ENCODE measurements at regions not wholly inside any gene's neighbourhood (a gene's known extent, or its start where the extent isn't known, plus 50 kb on each side); places are given as distances from the start of the nearest gene placed in this dataset.

DNA sequence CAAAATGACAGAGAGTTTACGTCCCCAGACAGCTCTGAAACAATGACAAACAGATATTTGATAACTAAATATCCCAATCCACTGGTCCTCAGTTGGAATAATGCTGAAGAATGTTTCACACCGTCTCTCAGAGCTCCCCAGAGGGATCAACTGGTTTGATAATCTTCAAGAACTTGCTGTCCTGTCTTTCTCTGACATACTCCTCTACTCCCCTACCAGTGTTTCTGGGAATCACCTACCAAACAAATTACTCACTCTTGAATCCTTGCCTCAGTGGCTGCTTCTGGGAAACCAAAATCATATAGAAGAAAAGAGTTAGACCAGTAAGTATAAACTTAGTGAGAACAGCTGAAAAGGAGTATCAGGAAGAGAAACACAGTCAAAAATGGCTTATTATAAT is 469.7 kb upstream of the JAG1 start:
- DNase-seq (ENCODE audit: low read depth, low spot score), result no peak
- no peak for ATAC-seq
- Histone ChIP-seq H3K27me3 (ENCODE audit: insufficient read depth, low read length) (no peaks in the 10 kb centered on the region), H2AFZ (ENCODE audit: low read depth, low read length, poor library complexity, severe bottlenecking) (no peak overlapping the region), H3K9me2 (ENCODE audit: insufficient read depth) (no peaks in the 10 kb centered on the region), H3K36me3 (ENCODE audit: control insufficient read depth in 1 of 2, insufficient read depth in 2 of 2, low read length in 2 of 2) (no peaks in the 10 kb centered on the region), H4K20me1 (ENCODE audit: insufficient read depth) (no peaks in the 10 kb centered on the region), H3K27ac (ENCODE audit: low read depth, low read length) (no peak overlapping the region), H3K9ac (ENCODE audit: low read length) (no peak overlapping the region), H3K79me2 (ENCODE audit: insufficient read depth, low read length) (no peaks in the 10 kb centered on the region), H3K4me2 (ENCODE audit: low read length) (no peak overlapping the region), H3K4me1 (ENCODE audit: control insufficient read depth in 1 of 2, insufficient read depth in 2 of 2, low read length in 2 of 2) (no peaks in the 10 kb centered on the region), H3K9me3 (ENCODE audit: control insufficient read depth in 1 of 2, insufficient read depth in 1 of 2, low read depth in 1 of 2, low read length in 2 of 2) (no peaks in the 10 kb centered on the region), H3K4me3 (replicated peaks in 1 of 2; ENCODE audit: low read depth in 1 of 2, low read length in 2 of 2) (no peak overlapping the region)
- TF ChIP-seq FOSL1 (IDR thresholded peaks at IDR 0.05; ENCODE audit: low read depth) (no peak), SRF (IDR thresholded peaks at IDR 0.05; ENCODE audit: low read depth) (no peak), EZH2phosphoT487 (IDR thresholded peaks at IDR 0.05; ENCODE audit: borderline replicate concordance) (no peak), CEBPB (IDR thresholded peaks at IDR 0.05; ENCODE audit: low read depth) (no peak), EZH2 (IDR thresholded peaks at IDR 0.05) (no peak), POLR2AphosphoS5 (IDR thresholded peaks at IDR 0.05; ENCODE audit: low read depth, low read length) (no peak), ZNF274 (IDR thresholded peaks at IDR 0.05; ENCODE audit: low read depth, low read length) (no peak), ELF1 (IDR thresholded peaks at IDR 0.05; ENCODE audit: borderline replicate concordance, low read depth) (no peak), SIN3A (IDR thresholded peaks at IDR 0.05; ENCODE audit: low read depth) (no peak), ZBTB33 (IDR thresholded peaks at IDR 0.05; ENCODE audit: extremely low read depth, insufficient replicate concordance, low read length) (no peak), JUND (IDR thresholded peaks at IDR 0.05) (no peak), ZFX (IDR thresholded peaks at IDR 0.05) (no peak), CBX3 (IDR thresholded peaks at IDR 0.05; ENCODE audit: low read depth) (no peak), ATF3 (IDR thresholded peaks at IDR 0.05) (no peak), RAD21 (IDR thresholded peaks at IDR 0.05; ENCODE audit: low read depth) (no peak), POLR2A (IDR thresholded peaks at IDR 0.05; ENCODE audit: borderline replicate concordance, extremely low read depth, insufficient read depth, insufficient read length) (no peak), TCF7L2 (IDR thresholded peaks at IDR 0.05; ENCODE audit: borderline replicate concordance, extremely low read depth, insufficient read depth, insufficient read length) (no peak), EGR1 (IDR thresholded peaks at IDR 0.05; ENCODE audit: low read depth) (no peak)
- TF ChIP-seq, protein P1, sequence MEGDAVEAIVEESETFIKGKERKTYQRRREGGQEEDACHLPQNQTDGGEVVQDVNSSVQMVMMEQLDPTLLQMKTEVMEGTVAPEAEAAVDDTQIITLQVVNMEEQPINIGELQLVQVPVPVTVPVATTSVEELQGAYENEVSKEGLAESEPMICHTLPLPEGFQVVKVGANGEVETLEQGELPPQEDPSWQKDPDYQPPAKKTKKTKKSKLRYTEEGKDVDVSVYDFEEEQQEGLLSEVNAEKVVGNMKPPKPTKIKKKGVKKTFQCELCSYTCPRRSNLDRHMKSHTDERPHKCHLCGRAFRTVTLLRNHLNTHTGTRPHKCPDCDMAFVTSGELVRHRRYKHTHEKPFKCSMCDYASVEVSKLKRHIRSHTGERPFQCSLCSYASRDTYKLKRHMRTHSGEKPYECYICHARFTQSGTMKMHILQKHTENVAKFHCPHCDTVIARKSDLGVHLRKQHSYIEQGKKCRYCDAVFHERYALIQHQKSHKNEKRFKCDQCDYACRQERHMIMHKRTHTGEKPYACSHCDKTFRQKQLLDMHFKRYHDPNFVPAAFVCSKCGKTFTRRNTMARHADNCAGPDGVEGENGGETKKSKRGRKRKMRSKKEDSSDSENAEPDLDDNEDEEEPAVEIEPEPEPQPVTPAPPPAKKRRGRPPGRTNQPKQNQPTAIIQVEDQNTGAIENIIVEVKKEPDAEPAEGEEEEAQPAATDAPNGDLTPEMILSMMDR (IDR thresholded peaks at IDR 0.05 in 2 of 3, conservative IDR thresholded peaks at IDR 0.05 in 1 of 3; ENCODE audit: borderline replicate concordance in 1 of 3, insufficient read depth in 1 of 3, low read depth in 2 of 3, low read length in 2 of 3), result no peak
- TF ChIP-seq, protein P2, sequence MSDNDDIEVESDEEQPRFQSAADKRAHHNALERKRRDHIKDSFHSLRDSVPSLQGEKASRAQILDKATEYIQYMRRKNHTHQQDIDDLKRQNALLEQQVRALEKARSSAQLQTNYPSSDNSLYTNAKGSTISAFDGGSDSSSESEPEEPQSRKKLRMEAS (IDR thresholded peaks at IDR 0.05), result no peak
- intact Hi-C loops (cut with micrococcal nuclease), result no loop called here
- ChIA-PET CTCF (no interaction called here), RAD21 (ENCODE audit: low non-redundant PET in 1 of 2, low total read pairs in 2 of 2, uncharacterized antibody in 2 of 2, unreplicated experiment in 2 of 2) (no interaction called here), POLR2A (no interaction called here)
- no TSS peak for BruUV-seq (replicated peaks)
